H9 (cell line): ENCODE measurements at regions not wholly inside any gene's neighbourhood (a gene's known extent, or its start where the extent isn't known, plus 50 kb on each side); places are given as distances from the start of the nearest gene placed in this dataset.

Experiments used
- DNase-seq: peaks from one replicate; pipeline ENCODE4 v3.0.0-alpha.2; 2017
- H2AFZ ChIP-seq: one replicate; pipeline ENCODE4 v1.6.1; 2013; ENCODE audit warnings: mild to moderate bottlenecking, low read length, control low read depth, moderate library complexity
- H2AK5ac ChIP-seq: 2 replicates; pipeline ENCODE4 v1.6.1; 2013; ENCODE audit warnings: low read length, control low read depth, mixed read lengths; ENCODE audit not compliant: insufficient read length
- H2BK120ac ChIP-seq: one replicate; pipeline ENCODE4 v1.6.1; 2013; ENCODE audit warnings: low read depth, mild to moderate bottlenecking, low read length, control low read depth, inconsistent platforms; ENCODE audit not compliant: poor library complexity, severe bottlenecking
- H2BK12ac ChIP-seq: 2 replicates; pipeline ENCODE4 v1.6.1; 2013; ENCODE audit warnings: low read length, control low read depth, mixed read lengths, low read depth; ENCODE audit not compliant: insufficient read length
- H2BK15ac ChIP-seq: 2 replicates; pipeline ENCODE4 v1.6.1; 2013; ENCODE audit warnings: low read depth, low read length, control low read depth
- H2BK20ac ChIP-seq: one replicate; pipeline ENCODE4 v1.6.1; 2013; ENCODE audit warnings: low read depth, mild to moderate bottlenecking, low read length, control low read depth, inconsistent platforms; ENCODE audit not compliant: poor library complexity, severe bottlenecking
- H2BK5ac ChIP-seq: 2 replicates; pipeline ENCODE4 v1.6.1; 2013; ENCODE audit warnings: low read length, control low read depth, mixed read lengths; ENCODE audit not compliant: insufficient read length
- H3K14ac ChIP-seq: 2 replicates; pipeline ENCODE4 v1.6.1; 2013; ENCODE audit warnings: low read length, control low read depth; ENCODE audit not compliant: insufficient read depth
- H3K18ac ChIP-seq: 2 replicates; pipeline ENCODE4 v1.6.1; 2013; ENCODE audit warnings: low read depth, mild to moderate bottlenecking, mixed read lengths, low read length, control low read depth; ENCODE audit not compliant: insufficient read length
- H3K23ac ChIP-seq: 2 replicates; pipeline ENCODE4 v1.6.1; 2013; ENCODE audit warnings: low read length, control low read depth, mixed read lengths, low read depth; ENCODE audit not compliant: insufficient read length
- H3K23me2 ChIP-seq: 2 replicates; pipeline ENCODE4 v1.6.1; 2013; ENCODE audit warnings: low read depth, mild to moderate bottlenecking, mixed read lengths, low read length, control low read depth; ENCODE audit not compliant: insufficient read length, poor library complexity, severe bottlenecking
- H3K27ac ChIP-seq: 2 replicates; pipeline ENCODE4 v1.5.1; 2013; ENCODE audit warnings: low read length, control low read depth, mixed read lengths, low read depth; ENCODE audit not compliant: insufficient read length
- H3K27me3 ChIP-seq: 2 replicates; pipeline ENCODE4 v1.6.1; 2013; ENCODE audit warnings: low read length, control low read depth, inconsistent platforms; ENCODE audit not compliant: insufficient read depth
- H3K4ac ChIP-seq: 2 replicates; pipeline ENCODE4 v1.6.1; 2013; ENCODE audit warnings: low read depth, mild to moderate bottlenecking, control low read depth, inconsistent platforms, low read length, moderate library complexity
- H3K4me1 ChIP-seq: 2 replicates; pipeline ENCODE4 v1.6.1; 2013; ENCODE audit warnings: low read length, control low read depth, inconsistent platforms; ENCODE audit not compliant: insufficient read depth
- H3K4me2 ChIP-seq: 2 replicates; pipeline ENCODE4 v1.6.1; 2013; ENCODE audit warnings: low read length, control low read depth, mixed read lengths; ENCODE audit not compliant: insufficient read length, insufficient read depth
- H3K56ac ChIP-seq: 2 replicates; pipeline ENCODE4 v1.6.1; 2013; ENCODE audit warnings: low read depth, mild to moderate bottlenecking, mixed read lengths, low read length, control low read depth; ENCODE audit not compliant: insufficient read length
- H3K79me1 ChIP-seq: 2 replicates; pipeline ENCODE4 v1.6.1; 2013; ENCODE audit warnings: low read depth, mild to moderate bottlenecking, moderate library complexity, low read length, control low read depth, inconsistent platforms; ENCODE audit not compliant: insufficient read depth, poor library complexity, severe bottlenecking
- H3K79me2 ChIP-seq: 2 replicates; pipeline ENCODE4 v1.6.1; 2013; ENCODE audit warnings: low read length, control low read depth, inconsistent platforms; ENCODE audit not compliant: insufficient read depth
- H3K9ac ChIP-seq: 2 replicates; pipeline ENCODE4 v1.6.1; 2013; ENCODE audit warnings: low read length, control low read depth, mixed read lengths; ENCODE audit not compliant: insufficient read length; ENCODE audit errors: extremely low read depth
- H3K9me3 ChIP-seq: one replicate; pipeline ENCODE4 v1.6.1; 2013; ENCODE audit warnings: low read depth, low read length, inconsistent platforms; ENCODE audit not compliant: control insufficient read depth
- H3T11ph ChIP-seq: one replicate; pipeline ENCODE4 v1.6.1; 2013; ENCODE audit warnings: mild to moderate bottlenecking, low read length, control low read depth, inconsistent platforms
- H4K20me1 ChIP-seq: one replicate; pipeline ENCODE4 v1.6.1; 2013; ENCODE audit not compliant: control insufficient read depth, insufficient read length, insufficient read depth
- H4K5ac ChIP-seq: 2 replicates; pipeline ENCODE4 v1.6.1; 2013; ENCODE audit warnings: low read depth, mild to moderate bottlenecking, mixed read lengths, low read length, control low read depth; ENCODE audit not compliant: insufficient read length
- H4K8ac ChIP-seq: replicated peaks from 2 replicates; pipeline ENCODE4 v1.6.1; 2013; ENCODE audit warnings: low read length, control low read depth, mixed read lengths, low read depth; ENCODE audit not compliant: insufficient read length
- H4K91ac ChIP-seq: 2 replicates; pipeline ENCODE4 v1.6.1; 2013; ENCODE audit warnings: low read depth, mild to moderate bottlenecking, moderate library complexity, mixed read lengths, low read length, control low read depth; ENCODE audit not compliant: insufficient read length
- H3K27ac Mint-ChIP-seq, 3 experiments: 2 replicates in 2 of 3; 3 replicates in 1 of 3; pipeline ENCODE4 v1.8.0; 2020 to 2021; ENCODE audit warnings: mixed read lengths in 3 of 3, mild to moderate bottlenecking in 1 of 3, moderate library complexity in 1 of 3
- H3K27me3 Mint-ChIP-seq: 2 replicates; pipeline ENCODE4 v1.8.0; 2021; ENCODE audit warnings: low read depth, mild to moderate bottlenecking, moderate library complexity, mixed read lengths
- H3K36me3 Mint-ChIP-seq, 3 experiments: 2 replicates in 2 of 3; 3 replicates in 1 of 3; pipeline ENCODE4 v1.8.0; 2020 to 2021; ENCODE audit warnings: low read depth in 3 of 3, mixed read lengths in 3 of 3; ENCODE audit not compliant: insufficient read depth in 1 of 3
- H3K4me1 Mint-ChIP-seq, 2 experiments: 2 replicates each; pipeline ENCODE4 v1.8.0; 2020; ENCODE audit warnings: mixed read lengths in 2 of 2
- H3K4me3 Mint-ChIP-seq, 2 experiments: 2 replicates in 1 of 2; 3 replicates in 1 of 2; pipeline ENCODE4 v1.8.0; 2020 to 2021; ENCODE audit warnings: mild to moderate bottlenecking in 2 of 2, mixed read lengths in 2 of 2, moderate library complexity in 1 of 2
- H3K9me3 Mint-ChIP-seq, 2 experiments: 2 replicates in 1 of 2; 3 replicates in 1 of 2; pipeline ENCODE4 v1.8.0; 2020; ENCODE audit warnings: mild to moderate bottlenecking in 2 of 2, mixed read lengths in 2 of 2, moderate library complexity in 1 of 2
- WGBS: extraction: QIAGEN DNeasy Blood & Tissue Kit; methylation state at CpG from one replicate; pipeline ENCODE4 v1.1.7; 2013; ENCODE audit warnings: missing lambda C conversion rate, low lambda C conversion rate, mixed read lengths; ENCODE audit not compliant: insufficient read length; ENCODE audit errors: extremely low coverage; 5-methylcytosine and 5-hydroxymethylcytosine counted together
- TF ChIP-seq, protein P1 (sequence below): fragments of 200-600 bp; sonication (generic); conservative IDR thresholded peaks from 3 replicates; pipeline ENCODE4 v1.8.0; 2021; ENCODE audit warnings: antibody characterized with exemption, mild to moderate bottlenecking

GRCh38 chr18:31252522-31252921 is 65.4 kb upstream of the DSG1 start:
- Mint-ChIP-seq H3K4me1 (peaks cover 0 to 2% of the 10 kb centered on the region in 2 experiments; a peak in 1 of 4 replicates), H3K4me3 (no peak overlapping the region), H3K27me3 (no peaks in the 10 kb centered on the region; the same call in 1 of the 2 replicates), H3K27ac (0 out of 7 replicates have a peak overlapping the region, but pooled peaks of 1 of the 3 experiments have one; percentile 5), H3K9me3 (no peaks in the 10 kb centered on the region), H3K36me3 (no peaks in the 10 kb centered on the region)
- H3K9ac ChIP-seq: no peak overlapping the region
- H4K8ac ChIP-seq: no peak overlapping the region
- H3K79me2 ChIP-seq: no peaks in the 10 kb centered on the region
- no CpG with 5 or more reads among the region's 1 CpG for WGBS
- no peak overlapping the region for H4K91ac ChIP-seq
- H3K4me1 ChIP-seq: no peaks in the 10 kb centered on the region
- no peak overlapping the region for H2BK20ac ChIP-seq
- TF ChIP-seq, protein P1, sequence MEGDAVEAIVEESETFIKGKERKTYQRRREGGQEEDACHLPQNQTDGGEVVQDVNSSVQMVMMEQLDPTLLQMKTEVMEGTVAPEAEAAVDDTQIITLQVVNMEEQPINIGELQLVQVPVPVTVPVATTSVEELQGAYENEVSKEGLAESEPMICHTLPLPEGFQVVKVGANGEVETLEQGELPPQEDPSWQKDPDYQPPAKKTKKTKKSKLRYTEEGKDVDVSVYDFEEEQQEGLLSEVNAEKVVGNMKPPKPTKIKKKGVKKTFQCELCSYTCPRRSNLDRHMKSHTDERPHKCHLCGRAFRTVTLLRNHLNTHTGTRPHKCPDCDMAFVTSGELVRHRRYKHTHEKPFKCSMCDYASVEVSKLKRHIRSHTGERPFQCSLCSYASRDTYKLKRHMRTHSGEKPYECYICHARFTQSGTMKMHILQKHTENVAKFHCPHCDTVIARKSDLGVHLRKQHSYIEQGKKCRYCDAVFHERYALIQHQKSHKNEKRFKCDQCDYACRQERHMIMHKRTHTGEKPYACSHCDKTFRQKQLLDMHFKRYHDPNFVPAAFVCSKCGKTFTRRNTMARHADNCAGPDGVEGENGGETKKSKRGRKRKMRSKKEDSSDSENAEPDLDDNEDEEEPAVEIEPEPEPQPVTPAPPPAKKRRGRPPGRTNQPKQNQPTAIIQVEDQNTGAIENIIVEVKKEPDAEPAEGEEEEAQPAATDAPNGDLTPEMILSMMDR: no peak
- H2BK12ac ChIP-seq: no peak overlapping the region
- no peak for DNase-seq
- H3K4ac ChIP-seq: no peak overlapping the region
- H4K5ac ChIP-seq: no peak overlapping the region
- no peak overlapping the region for H2BK5ac ChIP-seq
- H3K23ac ChIP-seq: no peak overlapping the region
- H3K18ac ChIP-seq: no peak overlapping the region
- no peaks in the 10 kb centered on the region for H3K79me1 ChIP-seq
- H3K56ac ChIP-seq: no peak overlapping the region
- H3K14ac ChIP-seq: no peak overlapping the region
- H2BK15ac ChIP-seq: no peak overlapping the region
- no peak overlapping the region for H2AK5ac ChIP-seq
- H3K23me2 ChIP-seq: no peaks in the 10 kb centered on the region
- H3K27me3 ChIP-seq: no peaks in the 10 kb centered on the region
- H3K9me3 ChIP-seq: no peaks in the 10 kb centered on the region
- no peaks in the 10 kb centered on the region for H4K20me1 ChIP-seq
- no peak overlapping the region for H3T11ph ChIP-seq
- no peak overlapping the region for H3K4me2 ChIP-seq
- H2BK120ac ChIP-seq: no peak overlapping the region
- H3K27ac ChIP-seq: no peak overlapping the region
- H2AFZ ChIP-seq: no peak overlapping the region
